ENCODE measurements at regions not wholly inside any gene's neighbourhood (a gene's known extent, or its start where the extent isn't known, plus 50 kb on each side); places are given as distances from the start of the nearest gene placed in this dataset.
A peak's percentile ranks its signal among the peaks of the same experiment; 100 is the strongest.

- DNase-seq (ENCODE audit: low spot score) = no peak
- peaks cover 10% of the 10 kb centered on the region for H3K9me3 Mint-ChIP-seq
- peak overlapping the region; percentile 39 for H3K27ac Mint-ChIP-seq
- H3K4me1 Mint-ChIP-seq (ENCODE audit: low read depth) = peaks cover 19% of the 10 kb centered on the region
- peak overlapping the region; percentile 71 for H3K4me3 Mint-ChIP-seq
- peaks cover 16% of the 10 kb centered on the region for H3K27me3 Mint-ChIP-seq (ENCODE audit: low read depth)
- H3K36me3 Mint-ChIP-seq (ENCODE audit: low read depth) = peaks cover 8% of the 10 kb centered on the region
These were observed 100.4 kb upstream of the SERP2 start for GRCh38 chr13:44273216-44273615.

DNA sequence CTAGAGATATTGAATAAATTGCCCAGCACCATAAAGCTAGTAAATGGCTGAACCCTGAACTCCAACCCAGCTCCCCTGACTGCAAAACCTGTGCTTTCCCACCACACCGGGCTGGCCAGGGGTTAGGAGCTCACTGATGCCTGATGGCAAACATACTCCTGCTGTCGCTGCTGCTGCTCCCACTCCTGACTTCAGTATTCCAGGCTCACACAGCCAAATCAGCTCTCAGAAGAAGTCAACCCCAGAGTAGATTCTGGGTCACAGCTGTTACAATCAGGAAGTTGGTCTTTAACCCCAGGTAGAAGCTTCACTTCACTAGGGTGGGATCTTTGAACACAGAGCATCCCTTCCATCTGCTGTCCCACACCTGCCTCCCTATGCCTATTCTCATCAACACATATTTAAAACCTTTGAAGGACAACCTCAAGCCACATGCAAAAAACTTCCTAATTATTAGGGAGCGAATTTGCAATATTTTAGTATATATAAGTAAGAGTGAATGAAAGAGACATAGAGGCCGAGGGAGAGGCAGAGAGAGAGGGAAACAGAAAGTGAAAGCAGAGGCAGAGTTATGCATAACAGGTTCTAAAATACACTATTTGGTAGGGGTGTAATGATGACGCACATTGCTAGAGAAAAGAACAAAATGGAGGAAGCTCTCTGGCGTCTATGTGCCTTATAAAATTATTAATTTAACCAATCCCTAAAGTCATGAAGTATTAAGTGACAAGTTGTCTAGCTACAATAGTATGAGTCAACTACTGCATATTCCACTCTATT is 99.4 kb upstream of the SERP2 start:
- Mint-ChIP-seq H3K4me3 (peak overlapping the region; percentile 71), H3K27me3 (ENCODE audit: low read depth) (peaks cover 14% of the 10 kb centered on the region), H3K9me3 (peaks cover 10% of the 10 kb centered on the region), H3K27ac (peak overlapping the region; percentile 70), H3K36me3 (ENCODE audit: low read depth) (peaks cover 8% of the 10 kb centered on the region), H3K4me1 (ENCODE audit: low read depth) (peaks cover 22% of the 10 kb centered on the region)
- DNase-seq (ENCODE audit: low spot score) = peak; percentile 11

DNA sequence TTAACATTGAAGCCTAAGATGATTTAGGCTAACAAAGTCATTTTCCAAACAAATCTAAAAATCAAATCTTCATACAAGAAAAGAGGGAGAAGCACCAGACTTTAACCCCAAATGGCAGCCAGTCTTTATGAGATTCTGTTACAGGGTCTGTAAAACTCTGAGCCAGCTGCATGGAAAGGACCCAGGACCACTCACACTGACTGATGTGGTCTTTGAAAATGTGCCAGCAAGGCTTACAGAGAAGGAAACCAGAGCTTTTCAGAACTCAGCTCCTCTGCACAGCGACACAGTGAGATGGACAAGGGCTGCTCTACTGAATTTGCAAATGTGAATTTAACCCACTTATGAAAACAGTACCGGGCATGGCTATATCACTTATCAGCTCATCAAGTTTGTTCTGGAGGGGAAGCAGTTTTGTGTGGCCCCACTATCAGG is 98.8 kb upstream of the SERP2 start:
- Mint-ChIP-seq H3K36me3 (ENCODE audit: low read depth) (peaks cover 8% of the 10 kb centered on the region), H3K27me3 (ENCODE audit: low read depth) (peaks cover 9% of the 10 kb centered on the region), H3K27ac (peak overlapping the region; percentile 70), H3K4me3 (peak overlapping the region; percentile 71), H3K4me1 (ENCODE audit: low read depth) (peaks cover 22% of the 10 kb centered on the region), H3K9me3 (peaks cover 10% of the 10 kb centered on the region)
- DNase-seq (ENCODE audit: low spot score) = no peak

DNA sequence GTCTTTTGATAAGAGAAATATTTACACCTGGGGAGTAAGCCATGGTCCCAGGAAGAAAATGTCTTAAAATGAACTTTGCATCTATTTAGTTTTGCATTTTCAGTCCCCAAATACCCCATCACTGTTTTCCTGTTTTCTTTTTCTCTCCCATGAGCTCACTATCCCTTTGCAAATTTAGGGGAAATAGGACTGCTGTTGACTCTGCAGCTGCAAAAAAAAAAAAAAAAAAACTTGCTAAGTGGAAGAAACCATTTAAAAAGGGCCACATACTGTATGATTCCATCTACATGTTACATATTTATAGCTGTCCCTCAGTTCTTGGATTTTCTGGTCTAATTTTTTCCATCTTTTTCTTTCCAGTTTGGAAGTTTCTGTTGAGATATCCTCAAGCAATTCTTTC is 98.2 kb upstream of the SERP2 start:
- Mint-ChIP-seq H3K4me1 (ENCODE audit: low read depth) (peaks cover 22% of the 10 kb centered on the region), H3K4me3 (no peak overlapping the region), H3K27ac (peak overlapping the region; percentile 55), H3K36me3 (ENCODE audit: low read depth) (peaks cover 8% of the 10 kb centered on the region), H3K27me3 (ENCODE audit: low read depth) (peaks cover 6% of the 10 kb centered on the region), H3K9me3 (peaks cover 10% of the 10 kb centered on the region)
- DNase-seq (ENCODE audit: low spot score) = no peak

DNA sequence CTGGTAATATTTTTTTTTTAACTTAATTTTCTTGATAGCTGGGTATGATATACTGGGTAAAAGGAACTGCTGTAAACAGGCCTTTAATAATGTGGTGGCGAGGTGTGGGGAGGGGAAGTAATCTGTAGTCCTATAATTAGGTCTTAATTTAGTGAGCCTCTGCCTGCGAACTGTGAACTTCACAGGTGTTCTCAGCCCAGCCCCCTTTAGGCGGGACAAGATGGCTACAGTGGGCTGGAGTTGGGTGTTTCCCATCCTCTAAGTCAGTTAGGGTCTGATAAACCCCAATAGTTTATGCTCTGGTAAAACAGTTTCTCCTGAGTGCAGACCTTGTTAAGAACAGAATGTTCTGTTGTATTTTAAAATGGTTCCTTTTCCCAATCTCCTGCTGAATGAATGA is 97.6 kb upstream of the SERP2 start:
- H3K36me3 Mint-ChIP-seq (ENCODE audit: low read depth) = peaks cover 8% of the 10 kb centered on the region
- no peak overlapping the region for H3K4me3 Mint-ChIP-seq
- DNase-seq (ENCODE audit: low spot score) = no peak
- no peak overlapping the region for H3K27ac Mint-ChIP-seq
- peaks cover 22% of the 10 kb centered on the region for H3K4me1 Mint-ChIP-seq (ENCODE audit: low read depth)
- peaks cover 10% of the 10 kb centered on the region for H3K9me3 Mint-ChIP-seq
- H3K27me3 Mint-ChIP-seq (ENCODE audit: low read depth) = peaks cover 7% of the 10 kb centered on the region

GRCh38 chr13:44277459-44277858 is 96.2 kb upstream of the SERP2 start:
- DNase-seq (ENCODE audit: low spot score) = no peak
- H3K9me3 Mint-ChIP-seq = peaks cover 10% of the 10 kb centered on the region
- H3K4me3 Mint-ChIP-seq = no peak overlapping the region
- H3K27ac Mint-ChIP-seq = no peak overlapping the region
- peaks cover 8% of the 10 kb centered on the region for H3K36me3 Mint-ChIP-seq (ENCODE audit: low read depth)
- H3K4me1 Mint-ChIP-seq (ENCODE audit: low read depth) = peaks cover 22% of the 10 kb centered on the region
- H3K27me3 Mint-ChIP-seq (ENCODE audit: low read depth) = peaks cover 12% of the 10 kb centered on the region

DNA sequence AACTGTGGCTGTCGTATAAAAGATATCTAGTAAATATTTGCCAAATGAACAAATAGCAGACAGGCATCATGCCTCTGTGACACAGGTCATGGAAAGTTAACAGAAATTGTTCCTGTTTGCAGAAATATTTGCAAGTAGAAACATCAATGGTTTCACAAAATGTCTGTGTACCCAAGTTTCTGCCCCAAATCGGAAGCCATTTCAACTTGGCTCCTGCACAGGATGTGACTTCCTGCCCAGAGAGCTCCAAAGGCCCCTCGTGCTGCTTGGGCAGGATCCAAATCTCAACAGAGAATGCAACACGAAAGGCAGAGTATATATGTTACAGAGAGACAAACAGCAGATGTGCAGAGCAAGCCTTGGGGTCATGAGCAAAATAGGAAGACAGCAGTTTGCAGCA is 95.5 kb upstream of the SERP2 start:
- Mint-ChIP-seq H3K4me3 (no peak overlapping the region), H3K36me3 (ENCODE audit: low read depth) (peaks cover 8% of the 10 kb centered on the region), H3K9me3 (peaks cover 10% of the 10 kb centered on the region), H3K27me3 (ENCODE audit: low read depth) (peaks cover 18% of the 10 kb centered on the region), H3K4me1 (ENCODE audit: low read depth) (peaks cover 22% of the 10 kb centered on the region), H3K27ac (no peak overlapping the region)
- DNase-seq (ENCODE audit: low spot score) = no peak

- H3K4me1 Mint-ChIP-seq (ENCODE audit: low read depth) = peaks cover 4% of the 10 kb centered on the region
- H3K27me3 Mint-ChIP-seq (ENCODE audit: low read depth) = peaks cover 31% of the 10 kb centered on the region
- H3K36me3 Mint-ChIP-seq (ENCODE audit: low read depth) = peaks cover 3% of the 10 kb centered on the region
- peaks cover 4% of the 10 kb centered on the region for H3K9me3 Mint-ChIP-seq
- no peak overlapping the region for H3K4me3 Mint-ChIP-seq
- DNase-seq (ENCODE audit: low spot score) = no peak
- no peak overlapping the region for H3K27ac Mint-ChIP-seq
These were observed 93.2 kb upstream of the SERP2 start for GRCh38 chr13:44280456-44280855.

DNA sequence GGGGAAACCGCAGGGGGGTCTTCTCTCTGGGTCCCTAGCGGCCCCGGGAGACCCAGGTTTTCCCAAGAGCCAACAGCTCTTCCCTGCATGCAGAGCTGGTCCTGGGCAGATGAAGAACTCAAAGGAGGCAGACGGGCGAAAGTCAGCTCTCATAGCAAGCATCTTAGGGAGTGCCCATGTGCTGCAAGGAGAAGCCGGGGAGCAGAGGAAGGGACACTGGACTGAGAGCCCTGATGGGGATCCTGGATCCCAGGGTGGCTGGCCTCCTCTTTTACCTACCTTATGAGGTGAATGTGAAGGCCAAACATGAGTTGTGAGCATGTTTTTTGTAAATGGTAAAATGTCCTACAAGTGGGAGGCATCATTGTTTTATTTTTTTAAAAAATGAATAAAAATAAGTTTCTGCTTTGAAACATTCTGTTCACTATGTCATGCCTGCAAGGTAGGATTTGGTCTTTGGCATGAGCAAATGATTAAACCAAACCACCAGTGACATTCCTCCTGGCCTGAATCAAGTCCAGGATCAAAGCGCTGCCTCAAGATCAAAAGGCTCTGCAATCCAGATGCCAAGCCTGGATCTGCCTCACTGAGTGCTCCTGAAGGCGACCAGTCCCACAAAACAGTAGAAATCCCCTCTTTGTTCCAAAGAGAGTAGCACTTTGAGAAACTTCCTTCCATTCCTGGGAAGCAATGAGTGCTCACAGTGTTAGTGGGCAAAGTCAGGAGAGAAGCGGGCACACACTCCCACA is 92.2 kb upstream of the SERP2 start:
- no peak for DNase-seq (ENCODE audit: low spot score)
- Mint-ChIP-seq H3K4me3 (no peak overlapping the region), H3K27me3 (ENCODE audit: low read depth) (peaks cover 31% of the 10 kb centered on the region), H3K36me3 (ENCODE audit: low read depth) (no peaks in the 10 kb centered on the region), H3K4me1 (ENCODE audit: low read depth) (peaks cover 3% of the 10 kb centered on the region), H3K27ac (no peak overlapping the region), H3K9me3 (no peaks in the 10 kb centered on the region)

- Mint-ChIP-seq H3K4me1 (ENCODE audit: low read depth) (no peaks in the 10 kb centered on the region), H3K36me3 (ENCODE audit: low read depth) (no peaks in the 10 kb centered on the region), H3K4me3 (no peak overlapping the region), H3K9me3 (no peaks in the 10 kb centered on the region), H3K27ac (no peak overlapping the region), H3K27me3 (ENCODE audit: low read depth) (peaks cover 36% of the 10 kb centered on the region)
- DNase-seq (ENCODE audit: low spot score) = no peak
These were observed 90.0 kb upstream of the SERP2 start for GRCh38 chr13:44283600-44283999.

DNA sequence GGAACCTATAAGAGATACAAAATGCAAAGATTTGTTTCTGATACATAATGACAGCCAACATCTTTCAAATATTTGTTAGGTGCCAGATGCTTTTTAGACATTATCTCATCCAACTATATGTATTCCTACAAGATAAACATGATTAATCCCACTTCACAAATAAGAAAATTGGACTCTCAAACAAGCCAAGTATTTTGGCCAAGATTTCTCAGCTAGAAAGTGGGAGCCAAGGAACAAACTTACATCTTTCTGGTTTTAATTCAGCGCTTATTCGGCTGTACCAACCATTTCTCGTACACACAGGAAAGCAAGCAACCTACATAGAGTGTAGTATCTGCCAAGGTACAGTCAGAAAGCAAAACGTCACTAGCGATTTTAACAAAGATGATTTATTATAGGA is 85.7 kb upstream of the SERP2 start:
- Mint-ChIP-seq H3K36me3 (ENCODE audit: low read depth) (no peaks in the 10 kb centered on the region), H3K9me3 (no peaks in the 10 kb centered on the region), H3K4me1 (ENCODE audit: low read depth) (peaks cover 5% of the 10 kb centered on the region), H3K27me3 (ENCODE audit: low read depth) (peaks cover 43% of the 10 kb centered on the region), H3K4me3 (no peak overlapping the region), H3K27ac (no peak overlapping the region)
- DNase-seq (ENCODE audit: low spot score) = no peak

GRCh38 chr13:44292545-44292944 is 81.1 kb upstream of the SERP2 start:
- Mint-ChIP-seq H3K27me3 (ENCODE audit: low read depth) (peaks cover 23% of the 10 kb centered on the region), H3K36me3 (ENCODE audit: low read depth) (no peaks in the 10 kb centered on the region), H3K4me3 (no peak overlapping the region), H3K9me3 (no peaks in the 10 kb centered on the region), H3K27ac (no peak overlapping the region), H3K4me1 (ENCODE audit: low read depth) (peaks cover 20% of the 10 kb centered on the region)
- no peak for DNase-seq (ENCODE audit: low spot score)

DNA sequence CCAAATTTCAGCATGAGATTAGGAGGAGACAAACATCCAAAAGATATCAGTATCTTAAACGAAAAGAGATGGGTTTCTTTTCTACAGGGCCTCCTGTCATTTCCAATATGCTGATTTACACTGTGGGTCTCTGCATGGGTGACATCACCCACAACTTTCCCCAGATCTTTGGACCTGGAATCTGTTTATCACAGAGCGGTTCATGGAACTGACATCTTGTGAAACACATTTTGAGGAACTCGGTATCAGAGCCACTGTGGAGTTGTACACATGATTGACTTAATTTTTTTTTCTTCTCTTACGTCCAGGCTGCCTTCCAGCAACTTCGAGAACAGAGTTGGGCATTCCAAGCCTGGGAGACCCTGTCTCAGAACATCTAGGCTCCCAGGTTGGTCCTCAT is 80.2 kb upstream of the SERP2 start:
- no peak for DNase-seq (ENCODE audit: low spot score)
- Mint-ChIP-seq H3K4me3 (no peak overlapping the region), H3K27ac (no peak overlapping the region), H3K27me3 (ENCODE audit: low read depth) (peaks cover 23% of the 10 kb centered on the region), H3K9me3 (no peaks in the 10 kb centered on the region), H3K4me1 (ENCODE audit: low read depth) (peaks cover 20% of the 10 kb centered on the region), H3K36me3 (ENCODE audit: low read depth) (no peaks in the 10 kb centered on the region)

DNA sequence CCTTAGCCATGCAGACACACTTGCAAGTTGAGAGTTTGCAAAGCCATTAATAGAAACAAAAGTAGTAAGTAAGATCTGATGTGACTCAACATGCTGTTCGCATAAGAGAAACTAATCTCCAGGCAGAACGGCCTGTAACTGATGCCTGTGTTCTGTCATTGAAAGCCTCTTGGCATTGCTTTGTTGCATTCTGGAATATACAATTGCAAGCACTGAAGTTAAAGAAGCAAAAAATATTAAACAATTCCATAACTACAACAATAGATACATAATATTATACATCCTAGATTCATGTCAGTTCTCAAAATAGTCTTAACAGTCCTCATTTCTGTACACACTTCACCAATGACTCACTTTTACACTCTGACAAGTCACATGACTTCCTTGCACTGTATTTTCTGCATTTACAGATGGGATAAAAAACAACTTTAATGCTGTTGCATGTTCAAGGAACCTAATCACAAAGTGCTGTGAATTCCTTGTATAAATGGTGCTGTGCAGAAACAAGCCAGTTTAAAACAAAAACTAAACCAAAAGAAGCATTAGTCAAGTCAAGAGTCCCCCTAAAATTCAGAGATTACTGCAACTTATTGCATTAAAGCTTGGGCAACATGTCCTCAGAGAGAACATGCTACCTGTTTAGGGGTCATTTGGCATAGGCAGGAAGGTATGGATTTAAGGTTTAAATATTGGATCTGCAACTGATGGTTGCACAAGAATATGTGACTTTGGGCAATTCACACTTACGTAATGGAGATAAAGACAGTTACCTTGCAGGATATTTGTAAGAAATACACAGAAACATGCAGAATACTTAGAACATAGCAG is 79.5 kb upstream of the SERP2 start:
- no peak overlapping the region for H3K4me3 Mint-ChIP-seq
- no peak overlapping the region for H3K27ac Mint-ChIP-seq
- no peak for DNase-seq (ENCODE audit: low spot score)

More for the DNA sequence above, 79.5 kb upstream of the SERP2 start:
- no peaks in the 10 kb centered on the region for H3K36me3 Mint-ChIP-seq (ENCODE audit: low read depth)
- H3K27me3 Mint-ChIP-seq (ENCODE audit: low read depth) = peaks cover 21% of the 10 kb centered on the region
- no peaks in the 10 kb centered on the region for H3K9me3 Mint-ChIP-seq
- H3K4me1 Mint-ChIP-seq (ENCODE audit: low read depth) = peaks cover 20% of the 10 kb centered on the region

Measured in T-helper 2 cell treated with Interferon-gamma antibody and Interleukin-4, amounts not matched to agents 5 μg/mL and 100 μg/mL, for 36 hours (primary cell).